Kidney tubule cell (primary cell): ENCODE measurements at regions not wholly inside any gene's neighbourhood (a gene's known extent, or its start where the extent isn't known, plus 50 kb on each side); places are given as distances from the start of the nearest gene placed in this dataset.
"Not testable (repeated sequence)": the region's sequence is repeated elsewhere in the genome, so short reads cannot be mapped to it uniquely, and the experiment has no call there.

ENCODE experiments used
- DNase-seq: peaks from one replicate; pipeline ENCODE4 v3.0.0-alpha.2; 2018; ENCODE audit warnings: low spot score

GRCh38 chr1:228668553-228669241 lies 66.6 kb upstream of the RHOU start:
- DNase-seq = no peak

GRCh38 chr1:228669242-228669585 lies 66.1 kb upstream of the RHOU start:
- no peak for DNase-seq

GRCh38 chr1:228681076-228681565 lies 54.2 kb upstream of the RHOU start:
- not testable (repeated sequence) for DNase-seq

- DNase-seq = no peak
Measured at GRCh38 chr1:228683428-228683827, 51.9 kb upstream of the RHOU start.

- DNase-seq = no peak
Measured at GRCh38 chr1:228684607-228685006, 50.7 kb upstream of the RHOU start.

- DNase-seq = no peak
Measured at GRCh38 chr1:228685081-228685660, 50.1 kb upstream of the RHOU start.
